MV-4-11 (cell line): ENCODE measurements at regions not wholly inside any gene's neighbourhood (a gene's known extent, or its start where the extent isn't known, plus 50 kb on each side); places are given as distances from the start of the nearest gene placed in this dataset.
A peak's percentile ranks its signal among the peaks of the same experiment; 100 is the strongest.

ENCODE experiments used
- DNase-seq: peaks from one replicate; lab custom pipeline; 2025; lab: John Stamatoyannopoulos, UW

GRCh38 chr4:63632858-63633257 lies 776.4 kb downstream of the TECRL start:
- DNase-seq: no peak

- DNase-seq: no peak
Observed at GRCh38 chr4:63620271-63620670, 789.0 kb downstream of the TECRL start.

- no peak for DNase-seq
Observed at GRCh38 chr4:63619771-63620170, 789.5 kb downstream of the TECRL start.

- DNase-seq: no peak
Observed at GRCh38 chr4:63618883-63619718, 790.1 kb downstream of the TECRL start.

- DNase-seq: no peak
Observed at GRCh38 chr4:63607169-63607872, 801.9 kb downstream of the TECRL start.

- DNase-seq: no peak
Observed at GRCh38 chr4:63589796-63590195, 819.5 kb downstream of the TECRL start.

GRCh38 chr4:63583561-63583960 lies 825.7 kb downstream of the TECRL start:
- no peak for DNase-seq

GRCh38 chr4:63583007-63583406 lies 826.2 kb downstream of the TECRL start:
- no peak for DNase-seq

- DNase-seq: peak; percentile 98
Observed at GRCh38 chr4:63580796-63581475, 828.3 kb downstream of the TECRL start.

- DNase-seq: no peak
Observed at GRCh38 chr4:63578383-63578782, 830.9 kb downstream of the TECRL start.

- no peak for DNase-seq
Observed at GRCh38 chr4:63566658-63567057, 842.6 kb downstream of the TECRL start.

GRCh38 chr4:63563288-63564014 lies 845.8 kb downstream of the TECRL start:
- no peak for DNase-seq

- DNase-seq: no peak
Observed at GRCh38 chr4:63558709-63559108, 850.5 kb downstream of the TECRL start.

GRCh38 chr4:63556332-63556731 lies 852.9 kb downstream of the TECRL start:
- DNase-seq: no peak

- no peak for DNase-seq
Observed at GRCh38 chr4:63553123-63553522, 856.1 kb downstream of the TECRL start.

- DNase-seq: no peak
Observed at GRCh38 chr4:63541828-63542227, 867.4 kb downstream of the TECRL start.

- DNase-seq: no peak
Observed at GRCh38 chr4:63529581-63530337, 879.5 kb downstream of the TECRL start.

- no peak for DNase-seq
Observed at GRCh38 chr4:63528256-63528991, 880.8 kb downstream of the TECRL start.

GRCh38 chr4:63526251-63526650 lies 883.0 kb downstream of the TECRL start:
- DNase-seq: no peak

- DNase-seq: no peak
Observed at GRCh38 chr4:63524764-63525163, 884.5 kb downstream of the TECRL start.
